ENCODE measurements at regions not wholly inside any gene's neighbourhood (a gene's known extent, or its start where the extent isn't known, plus 50 kb on each side); places are given as distances from the start of the nearest gene placed in this dataset.

DNA sequence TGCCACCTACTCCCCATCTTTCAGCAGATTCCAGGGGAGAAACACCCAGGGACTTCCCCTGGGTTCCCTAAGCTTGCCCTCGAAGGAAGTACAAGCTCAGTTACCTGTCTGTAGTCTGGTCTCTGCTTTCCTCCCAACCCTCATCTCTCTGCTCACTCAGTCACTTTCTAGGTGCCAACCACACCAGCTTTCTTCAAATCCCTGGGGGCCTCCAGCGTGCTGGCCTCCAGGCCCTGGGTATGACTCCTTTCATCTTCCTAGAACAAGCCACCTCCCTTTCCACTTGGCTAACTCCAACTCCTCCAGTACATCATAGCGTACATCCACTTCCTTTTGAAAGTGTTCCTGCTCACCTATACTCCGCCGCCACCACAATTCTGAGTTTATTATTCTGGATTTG, 222.6 kb downstream of the SNX18 start:
- TF ChIP-seq ZBTB7A (IDR thresholded peaks at IDR 0.05; ENCODE audit: low read depth) = no peak
- TF ChIP-seq YY1 (IDR thresholded peaks at IDR 0.05; ENCODE audit: low read depth) = no peak
- TF ChIP-seq, protein P1, sequence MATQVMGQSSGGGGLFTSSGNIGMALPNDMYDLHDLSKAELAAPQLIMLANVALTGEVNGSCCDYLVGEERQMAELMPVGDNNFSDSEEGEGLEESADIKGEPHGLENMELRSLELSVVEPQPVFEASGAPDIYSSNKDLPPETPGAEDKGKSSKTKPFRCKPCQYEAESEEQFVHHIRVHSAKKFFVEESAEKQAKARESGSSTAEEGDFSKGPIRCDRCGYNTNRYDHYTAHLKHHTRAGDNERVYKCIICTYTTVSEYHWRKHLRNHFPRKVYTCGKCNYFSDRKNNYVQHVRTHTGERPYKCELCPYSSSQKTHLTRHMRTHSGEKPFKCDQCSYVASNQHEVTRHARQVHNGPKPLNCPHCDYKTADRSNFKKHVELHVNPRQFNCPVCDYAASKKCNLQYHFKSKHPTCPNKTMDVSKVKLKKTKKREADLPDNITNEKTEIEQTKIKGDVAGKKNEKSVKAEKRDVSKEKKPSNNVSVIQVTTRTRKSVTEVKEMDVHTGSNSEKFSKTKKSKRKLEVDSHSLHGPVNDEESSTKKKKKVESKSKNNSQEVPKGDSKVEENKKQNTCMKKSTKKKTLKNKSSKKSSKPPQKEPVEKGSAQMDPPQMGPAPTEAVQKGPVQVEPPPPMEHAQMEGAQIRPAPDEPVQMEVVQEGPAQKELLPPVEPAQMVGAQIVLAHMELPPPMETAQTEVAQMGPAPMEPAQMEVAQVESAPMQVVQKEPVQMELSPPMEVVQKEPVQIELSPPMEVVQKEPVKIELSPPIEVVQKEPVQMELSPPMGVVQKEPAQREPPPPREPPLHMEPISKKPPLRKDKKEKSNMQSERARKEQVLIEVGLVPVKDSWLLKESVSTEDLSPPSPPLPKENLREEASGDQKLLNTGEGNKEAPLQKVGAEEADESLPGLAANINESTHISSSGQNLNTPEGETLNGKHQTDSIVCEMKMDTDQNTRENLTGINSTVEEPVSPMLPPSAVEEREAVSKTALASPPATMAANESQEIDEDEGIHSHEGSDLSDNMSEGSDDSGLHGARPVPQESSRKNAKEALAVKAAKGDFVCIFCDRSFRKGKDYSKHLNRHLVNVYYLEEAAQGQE (IDR thresholded peaks at IDR 0.05; ENCODE audit: low read depth) = no peak
- TF ChIP-seq, protein P2, sequence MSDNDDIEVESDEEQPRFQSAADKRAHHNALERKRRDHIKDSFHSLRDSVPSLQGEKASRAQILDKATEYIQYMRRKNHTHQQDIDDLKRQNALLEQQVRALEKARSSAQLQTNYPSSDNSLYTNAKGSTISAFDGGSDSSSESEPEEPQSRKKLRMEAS (IDR thresholded peaks at IDR 0.05) = no peak
- no peak for TF ChIP-seq RAD21 (IDR thresholded peaks at IDR 0.05; ENCODE audit: low read depth)
- no peak for TF ChIP-seq EP300 (IDR thresholded peaks at IDR 0.05; ENCODE audit: borderline replicate concordance)
- TF ChIP-seq TEAD4 (IDR thresholded peaks at IDR 0.05) = no peak
- no peak for TF ChIP-seq FOXM1 (IDR thresholded peaks at IDR 0.05; ENCODE audit: borderline replicate concordance, low read depth)
- TF ChIP-seq NFIC (IDR thresholded peaks at IDR 0.05) = no peak
- no peak for TF ChIP-seq TCF12 (IDR thresholded peaks at IDR 0.05; ENCODE audit: low read depth)
- no peak for TF ChIP-seq EGR1 (IDR thresholded peaks at IDR 0.05)
- no peak for TF ChIP-seq TAF1 (IDR thresholded peaks at IDR 0.05; ENCODE audit: low read depth)
- no peak for TF ChIP-seq CREB1 (IDR thresholded peaks at IDR 0.05; ENCODE audit: low read depth)
- TF ChIP-seq CEBPB (IDR thresholded peaks at IDR 0.05) = no peak
- TF ChIP-seq, protein P3, sequence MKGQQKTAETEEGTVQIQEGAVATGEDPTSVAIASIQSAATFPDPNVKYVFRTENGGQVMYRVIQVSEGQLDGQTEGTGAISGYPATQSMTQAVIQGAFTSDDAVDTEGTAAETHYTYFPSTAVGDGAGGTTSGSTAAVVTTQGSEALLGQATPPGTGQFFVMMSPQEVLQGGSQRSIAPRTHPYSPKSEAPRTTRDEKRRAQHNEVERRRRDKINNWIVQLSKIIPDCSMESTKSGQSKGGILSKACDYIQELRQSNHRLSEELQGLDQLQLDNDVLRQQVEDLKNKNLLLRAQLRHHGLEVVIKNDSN (IDR thresholded peaks at IDR 0.05) = no peak

DNA sequence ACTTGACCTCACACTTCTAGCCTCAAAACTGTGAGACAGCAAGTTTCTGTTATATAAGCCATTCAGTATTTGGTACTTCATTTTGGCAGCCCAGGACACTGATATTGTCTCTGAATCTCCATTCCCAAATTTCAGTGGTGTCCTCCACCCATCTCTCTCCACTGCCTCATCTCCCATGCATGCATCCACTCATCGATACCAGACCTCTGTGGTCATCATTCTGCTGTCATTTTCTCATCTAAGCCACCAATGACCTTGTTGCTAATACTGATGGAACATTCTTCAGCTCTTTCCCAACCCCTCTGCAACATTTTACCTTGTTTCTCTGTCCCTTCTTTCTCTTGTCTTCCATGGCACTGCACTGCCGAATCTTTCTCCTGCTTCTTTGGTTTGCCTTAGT, 221.8 kb downstream of the SNX18 start:
- TF ChIP-seq YY1 (IDR thresholded peaks at IDR 0.05; ENCODE audit: low read depth) (no peak), FOXM1 (IDR thresholded peaks at IDR 0.05; ENCODE audit: borderline replicate concordance, low read depth) (no peak), TEAD4 (IDR thresholded peaks at IDR 0.05) (no peak), EGR1 (IDR thresholded peaks at IDR 0.05) (no peak), ZBTB7A (IDR thresholded peaks at IDR 0.05; ENCODE audit: low read depth) (no peak), CREB1 (IDR thresholded peaks at IDR 0.05; ENCODE audit: low read depth) (no peak), CEBPB (IDR thresholded peaks at IDR 0.05) (no peak), TAF1 (IDR thresholded peaks at IDR 0.05; ENCODE audit: low read depth) (no peak), TCF12 (IDR thresholded peaks at IDR 0.05; ENCODE audit: low read depth) (no peak), NFIC (IDR thresholded peaks at IDR 0.05) (no peak), EP300 (IDR thresholded peaks at IDR 0.05; ENCODE audit: borderline replicate concordance) (no peak), RAD21 (IDR thresholded peaks at IDR 0.05; ENCODE audit: low read depth) (no peak)
- TF ChIP-seq, protein P3 (IDR thresholded peaks at IDR 0.05) = no peak
- TF ChIP-seq, protein P2 (IDR thresholded peaks at IDR 0.05) = no peak
- TF ChIP-seq, protein P1 (IDR thresholded peaks at IDR 0.05; ENCODE audit: low read depth) = no peak

DNA sequence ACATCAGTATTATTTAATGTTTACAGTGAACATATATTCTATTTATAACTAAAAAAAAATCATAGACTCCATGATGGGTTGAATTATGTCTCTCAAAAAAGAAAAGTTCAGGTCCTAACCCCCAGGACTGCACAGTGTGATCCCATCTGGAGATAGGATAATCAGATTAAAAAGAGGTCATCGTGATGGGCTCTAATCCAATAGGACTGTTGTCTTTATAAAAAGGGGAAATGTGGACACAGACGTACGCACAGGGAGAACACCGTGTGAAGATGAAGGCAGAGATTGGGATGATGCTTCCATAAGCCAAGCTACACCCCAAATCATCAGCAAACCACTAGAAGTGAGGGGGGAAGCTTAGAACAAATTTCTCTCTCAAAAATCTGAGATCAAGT, 221.4 kb downstream of the SNX18 start:
- no peak for TF ChIP-seq FOXM1 (IDR thresholded peaks at IDR 0.05; ENCODE audit: borderline replicate concordance, low read depth)
- TF ChIP-seq, protein P3 (IDR thresholded peaks at IDR 0.05) = no peak
- no peak for TF ChIP-seq CEBPB (IDR thresholded peaks at IDR 0.05)
- TF ChIP-seq TEAD4 (IDR thresholded peaks at IDR 0.05) = no peak
- TF ChIP-seq, protein P2 (IDR thresholded peaks at IDR 0.05) = no peak

DNA sequence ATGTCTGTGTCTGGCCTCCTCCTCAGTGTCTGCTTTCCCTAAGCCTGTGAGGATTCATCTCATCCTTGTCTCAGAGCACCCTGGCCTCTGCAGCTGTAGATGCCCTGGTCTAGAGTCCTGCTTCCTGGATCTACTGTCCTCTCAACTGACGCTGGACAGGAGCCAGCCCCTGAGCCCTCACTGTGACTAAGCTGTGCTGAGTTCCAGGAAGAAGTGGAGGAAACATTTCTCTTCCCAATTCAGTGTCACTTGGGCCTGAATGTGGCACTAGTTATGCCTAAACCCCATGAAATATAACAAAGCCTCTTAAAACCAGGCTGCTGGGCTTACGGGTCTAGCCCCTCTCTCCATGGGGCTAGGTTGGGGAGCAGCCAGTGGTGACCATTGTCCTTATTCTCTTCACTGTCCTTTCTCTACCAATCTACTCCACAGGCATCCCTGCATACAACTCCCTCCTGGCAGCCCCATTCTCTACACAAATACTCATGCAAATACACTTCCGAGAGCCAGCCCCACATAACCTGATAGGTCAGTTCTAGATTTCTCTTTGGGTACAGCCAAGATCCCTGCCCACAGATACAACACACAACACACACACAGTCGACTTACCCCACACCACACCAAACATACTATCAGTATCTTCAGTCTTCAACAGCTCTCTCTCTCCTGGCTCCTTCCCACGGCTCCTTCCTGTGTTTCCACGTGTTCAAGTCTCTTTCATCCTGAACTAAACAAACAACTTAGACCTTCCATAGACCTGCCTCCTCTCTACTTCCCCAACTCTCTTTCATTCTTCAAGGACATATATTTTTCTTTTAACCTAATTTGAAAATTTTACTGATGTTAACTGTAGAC, 220.8 kb downstream of the SNX18 start:
- TF ChIP-seq NFIC (IDR thresholded peaks at IDR 0.05) (no peak), EGR1 (IDR thresholded peaks at IDR 0.05) (no peak)

DNA sequence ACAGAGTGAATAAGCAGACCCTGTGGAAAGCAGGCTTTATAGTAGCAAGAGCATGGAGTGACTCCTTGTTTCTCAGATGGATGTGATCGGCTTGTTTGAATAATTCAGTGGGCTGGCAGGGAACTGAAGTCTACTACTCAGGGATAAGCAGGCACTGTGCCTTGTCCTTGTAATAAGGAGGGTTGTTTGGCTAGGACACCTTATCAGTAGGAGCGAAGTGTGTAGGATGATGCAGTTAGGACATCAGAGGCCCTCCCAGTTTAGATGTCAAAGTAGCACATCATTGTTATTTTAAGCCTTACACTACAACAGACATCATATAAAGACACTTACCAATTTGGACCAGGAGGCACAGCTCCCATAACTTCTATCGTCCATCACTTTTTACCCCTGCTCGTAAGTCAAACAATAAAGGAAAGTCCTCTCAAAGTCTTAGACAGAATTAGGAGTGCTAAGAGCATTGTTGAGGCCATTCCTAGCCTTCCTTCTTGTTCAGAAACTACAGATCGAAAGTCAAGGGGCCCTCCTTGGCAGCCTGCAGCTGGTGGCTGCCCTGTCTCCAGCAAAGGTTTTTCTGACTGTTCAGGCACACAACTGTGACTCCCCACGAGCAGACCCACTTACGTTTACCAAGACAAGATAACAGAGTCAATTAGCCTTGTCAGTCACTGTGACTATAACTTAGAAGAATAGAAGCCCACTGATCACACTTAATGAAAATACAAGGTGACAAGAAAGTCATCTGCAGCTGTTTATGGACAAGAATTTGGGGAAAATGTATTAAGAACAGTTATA, 218.6 kb downstream of the SNX18 start:
- TF ChIP-seq FOXM1 (IDR thresholded peaks at IDR 0.05; ENCODE audit: borderline replicate concordance, low read depth) = no peak
- TF ChIP-seq EP300 (IDR thresholded peaks at IDR 0.05; ENCODE audit: borderline replicate concordance) = no peak
- TF ChIP-seq, protein P2 (IDR thresholded peaks at IDR 0.05) = no peak
- no peak for TF ChIP-seq ZBTB7A (IDR thresholded peaks at IDR 0.05; ENCODE audit: low read depth)
- TF ChIP-seq TAF1 (IDR thresholded peaks at IDR 0.05; ENCODE audit: low read depth) = no peak
- no peak for TF ChIP-seq TEAD4 (IDR thresholded peaks at IDR 0.05)
- no peak for TF ChIP-seq TCF12 (IDR thresholded peaks at IDR 0.05; ENCODE audit: low read depth)
